ENCODE measurements at regions not wholly inside any gene's neighbourhood (a gene's known extent, or its start where the extent isn't known, plus 50 kb on each side); places are given as distances from the start of the nearest gene placed in this dataset.

- TF ChIP-seq CTCF (IDR thresholded peaks at IDR 0.05) (no peak), POLR2A (IDR thresholded peaks at IDR 0.05) (no peak), POLR2AphosphoS5 (IDR thresholded peaks at IDR 0.05) (no peak)
These were observed 68.4 kb upstream of the MALRD1 start for GRCh38 chr10:18980089-18980629.
